ENCODE measurements at regions not wholly inside any gene's neighbourhood (a gene's known extent, or its start where the extent isn't known, plus 50 kb on each side); places are given as distances from the start of the nearest gene placed in this dataset.

DNA sequence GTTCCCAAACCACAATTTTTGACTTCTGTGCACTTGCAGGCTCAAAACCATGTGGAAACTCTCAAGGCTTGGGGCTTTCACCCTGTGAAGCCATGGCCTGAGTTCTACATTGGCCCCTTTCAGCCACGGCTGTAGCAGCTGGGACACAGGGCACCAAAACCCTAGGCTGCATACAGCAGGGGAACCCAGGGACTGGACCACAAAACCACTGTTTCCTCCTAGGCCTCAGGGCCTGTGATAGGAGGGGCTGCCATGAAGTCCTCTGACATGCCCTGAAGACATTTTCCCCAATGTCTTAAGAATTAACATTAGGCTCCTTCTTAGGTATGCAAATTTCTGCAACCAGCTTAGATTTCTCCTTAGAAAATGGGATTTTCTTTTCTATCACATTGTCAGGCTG lies 312.1 kb upstream of the TUSC1 start:
- TF ChIP-seq, protein P1, sequence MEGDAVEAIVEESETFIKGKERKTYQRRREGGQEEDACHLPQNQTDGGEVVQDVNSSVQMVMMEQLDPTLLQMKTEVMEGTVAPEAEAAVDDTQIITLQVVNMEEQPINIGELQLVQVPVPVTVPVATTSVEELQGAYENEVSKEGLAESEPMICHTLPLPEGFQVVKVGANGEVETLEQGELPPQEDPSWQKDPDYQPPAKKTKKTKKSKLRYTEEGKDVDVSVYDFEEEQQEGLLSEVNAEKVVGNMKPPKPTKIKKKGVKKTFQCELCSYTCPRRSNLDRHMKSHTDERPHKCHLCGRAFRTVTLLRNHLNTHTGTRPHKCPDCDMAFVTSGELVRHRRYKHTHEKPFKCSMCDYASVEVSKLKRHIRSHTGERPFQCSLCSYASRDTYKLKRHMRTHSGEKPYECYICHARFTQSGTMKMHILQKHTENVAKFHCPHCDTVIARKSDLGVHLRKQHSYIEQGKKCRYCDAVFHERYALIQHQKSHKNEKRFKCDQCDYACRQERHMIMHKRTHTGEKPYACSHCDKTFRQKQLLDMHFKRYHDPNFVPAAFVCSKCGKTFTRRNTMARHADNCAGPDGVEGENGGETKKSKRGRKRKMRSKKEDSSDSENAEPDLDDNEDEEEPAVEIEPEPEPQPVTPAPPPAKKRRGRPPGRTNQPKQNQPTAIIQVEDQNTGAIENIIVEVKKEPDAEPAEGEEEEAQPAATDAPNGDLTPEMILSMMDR (IDR thresholded peaks at IDR 0.05; ENCODE audit: partially characterized antibody, unreplicated experiment): no peak

DNA sequence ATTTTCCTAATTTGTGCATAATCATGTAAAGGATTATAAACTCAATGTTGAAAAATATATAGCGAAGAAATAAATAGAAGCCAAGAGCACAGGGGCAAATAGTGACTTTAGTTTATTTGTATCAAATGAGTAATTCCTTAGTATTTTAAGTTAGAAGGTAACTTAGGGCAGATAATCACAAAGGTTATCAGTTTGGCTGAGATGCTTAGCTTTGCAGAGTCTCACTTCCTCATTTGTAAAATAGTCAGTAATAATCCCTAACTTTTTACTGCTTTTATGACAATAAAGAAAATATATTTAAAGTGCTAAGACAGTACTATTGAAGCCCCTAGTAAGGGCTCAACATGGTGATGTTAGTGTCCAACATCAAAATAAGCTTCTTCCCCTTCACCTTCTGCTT lies 297.4 kb upstream of the TUSC1 start:
- Mint-ChIP-seq H3K27ac (ENCODE audit: unreplicated experiment) (no peak overlapping the region), H3K27me3 (ENCODE audit: unreplicated experiment) (peaks cover 2% of the 10 kb centered on the region), H3K4me3 (ENCODE audit: unreplicated experiment) (no peak overlapping the region), H3K4me1 (ENCODE audit: low read depth, unreplicated experiment) (peaks cover 7% of the 10 kb centered on the region), H3K36me3 (ENCODE audit: unreplicated experiment) (peaks cover 8% of the 10 kb centered on the region), H3K9me3 (ENCODE audit: unreplicated experiment) (peaks cover 3% of the 10 kb centered on the region)
- TF ChIP-seq, protein P1 (IDR thresholded peaks at IDR 0.05; ENCODE audit: partially characterized antibody, unreplicated experiment): no peak
- DNase-seq: no peak

More for the DNA sequence above, 312.1 kb upstream of the TUSC1 start:
- no peak for DNase-seq
- Mint-ChIP-seq H3K4me1 (ENCODE audit: low read depth, unreplicated experiment) (no peaks in the 10 kb centered on the region), H3K27me3 (ENCODE audit: unreplicated experiment) (no peaks in the 10 kb centered on the region), H3K27ac (ENCODE audit: unreplicated experiment) (no peak overlapping the region), H3K36me3 (ENCODE audit: unreplicated experiment) (peaks cover 8% of the 10 kb centered on the region), H3K4me3 (ENCODE audit: unreplicated experiment) (no peak overlapping the region), H3K9me3 (ENCODE audit: unreplicated experiment) (peaks cover 5% of the 10 kb centered on the region)

DNA sequence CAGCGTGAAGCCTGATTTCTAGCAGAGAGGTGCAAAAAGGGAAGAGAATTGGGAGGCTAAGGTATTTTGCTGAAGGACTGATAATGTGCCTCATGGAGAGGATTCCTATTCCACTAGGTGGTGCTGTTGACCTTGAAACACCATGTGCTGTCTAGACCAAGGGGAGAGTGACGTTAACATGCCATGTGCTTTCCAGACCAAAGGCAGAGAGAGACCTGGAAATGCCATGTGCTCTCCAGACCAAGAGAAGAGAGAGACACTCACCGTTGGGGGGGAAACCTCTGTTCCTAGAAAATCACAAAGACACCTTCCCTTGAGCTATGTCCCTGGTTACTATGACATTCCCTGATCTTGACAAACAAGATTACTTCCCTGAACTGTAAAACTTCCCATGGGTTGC lies 286.0 kb upstream of the TUSC1 start:
- H3K9me3 Mint-ChIP-seq (ENCODE audit: unreplicated experiment): peaks cover 8% of the 10 kb centered on the region
- TF ChIP-seq, protein P1 (IDR thresholded peaks at IDR 0.05; ENCODE audit: partially characterized antibody, unreplicated experiment): peak; percentile 80
- H3K27me3 Mint-ChIP-seq (ENCODE audit: unreplicated experiment): peaks cover 1% of the 10 kb centered on the region
- no peaks in the 10 kb centered on the region for H3K4me1 Mint-ChIP-seq (ENCODE audit: low read depth, unreplicated experiment)
- no peaks in the 10 kb centered on the region for H3K36me3 Mint-ChIP-seq (ENCODE audit: unreplicated experiment)
- peak; percentile 23 for DNase-seq
- H3K27ac Mint-ChIP-seq (ENCODE audit: unreplicated experiment): no peak overlapping the region
- H3K4me3 Mint-ChIP-seq (ENCODE audit: unreplicated experiment): no peak overlapping the region

DNA sequence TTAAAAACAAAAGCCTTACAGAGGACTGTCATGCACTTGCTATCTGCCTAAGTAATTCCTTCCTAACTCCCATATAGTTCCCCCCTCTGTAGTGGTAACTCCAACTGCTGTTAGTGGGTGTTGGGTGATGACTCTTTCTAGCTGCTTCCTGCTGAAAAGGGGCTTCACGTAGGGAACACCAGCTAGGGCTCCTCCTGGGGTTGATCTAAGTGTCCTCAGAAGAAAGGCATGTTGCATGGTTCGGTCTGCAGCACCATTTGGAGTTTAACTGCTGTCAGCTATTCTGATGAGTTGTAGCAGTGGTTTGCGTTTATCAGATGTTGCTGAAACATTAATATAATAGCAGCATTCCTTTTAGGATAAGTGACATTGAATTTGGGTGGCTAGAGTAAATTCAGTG lies 281.9 kb upstream of the TUSC1 start:
- H3K4me1 Mint-ChIP-seq (ENCODE audit: low read depth, unreplicated experiment): no peaks in the 10 kb centered on the region
- H3K9me3 Mint-ChIP-seq (ENCODE audit: unreplicated experiment): peaks cover 6% of the 10 kb centered on the region
- no peaks in the 10 kb centered on the region for H3K36me3 Mint-ChIP-seq (ENCODE audit: unreplicated experiment)
- peaks cover 1% of the 10 kb centered on the region for H3K27me3 Mint-ChIP-seq (ENCODE audit: unreplicated experiment)
- no peak for DNase-seq
- TF ChIP-seq, protein P1 (IDR thresholded peaks at IDR 0.05; ENCODE audit: partially characterized antibody, unreplicated experiment): no peak
- H3K4me3 Mint-ChIP-seq (ENCODE audit: unreplicated experiment): no peak overlapping the region
- no peak overlapping the region for H3K27ac Mint-ChIP-seq (ENCODE audit: unreplicated experiment)

DNA sequence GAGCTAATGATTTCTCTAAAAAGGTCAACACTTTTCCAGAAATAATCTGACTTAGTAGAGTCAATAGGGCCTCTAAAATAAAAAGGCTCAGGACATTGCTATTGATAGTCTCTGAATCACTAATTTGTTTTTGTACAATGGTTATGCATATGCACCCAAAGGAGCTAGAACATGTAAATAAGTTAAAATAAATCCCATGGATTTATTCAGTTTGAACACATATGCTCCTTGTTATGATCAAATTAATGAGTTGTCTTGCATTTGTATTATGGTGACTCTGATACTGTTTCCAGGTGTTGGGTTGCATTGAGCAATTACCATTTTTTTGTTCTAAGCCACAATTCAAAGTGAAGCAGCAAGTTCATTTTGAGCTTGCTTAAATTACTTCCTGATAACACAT lies 276.0 kb upstream of the TUSC1 start:
- Mint-ChIP-seq H3K4me3 (ENCODE audit: unreplicated experiment) (no peak overlapping the region), H3K27me3 (ENCODE audit: unreplicated experiment) (no peaks in the 10 kb centered on the region)

More for the DNA sequence above, 276.0 kb upstream of the TUSC1 start:
- no peak for DNase-seq
- H3K36me3 Mint-ChIP-seq (ENCODE audit: unreplicated experiment): peaks cover 5% of the 10 kb centered on the region
- no peak overlapping the region for H3K27ac Mint-ChIP-seq (ENCODE audit: unreplicated experiment)
- TF ChIP-seq, protein P1 (IDR thresholded peaks at IDR 0.05; ENCODE audit: partially characterized antibody, unreplicated experiment): no peak
- H3K9me3 Mint-ChIP-seq (ENCODE audit: unreplicated experiment): no peaks in the 10 kb centered on the region
- no peaks in the 10 kb centered on the region for H3K4me1 Mint-ChIP-seq (ENCODE audit: low read depth, unreplicated experiment)

Measured in glutamatergic neuron (in vitro differentiated cells).